Uterus (tissue), 3 donors: ENCODE measurements at regions not wholly inside any gene's neighbourhood (a gene's known extent, or its start where the extent isn't known, plus 50 kb on each side); places are given as distances from the start of the nearest gene placed in this dataset.
A peak's percentile ranks its signal among the peaks of the same experiment; 100 is the strongest.

Experiments used
- DNase-seq, 2 donors: peaks; one replicate each; pipeline ENCODE4 v3.0.0-alpha.2; 2019 to 2020
- H3K27ac ChIP-seq, 2 donors: fragments of 200-600 bp; sonication (generic); 1 replicate in 1 of 2; 2 replicates in 1 of 2; pipeline ENCODE4 v1.5.1; 2016 to 2018
- H3K27me3 ChIP-seq, 2 donors: fragments of 200-600 bp; sonication (generic); one replicate each; pipeline ENCODE4 v1.5.1; 2018 to 2019; ENCODE audit warnings: control low read depth in 1 of 2
- H3K36me3 ChIP-seq, 2 donors: fragments of 200-600 bp; sonication (generic); one replicate each; pipeline ENCODE4 v1.5.1; 2019; ENCODE audit warnings: control low read depth in 1 of 2
- H3K4me1 ChIP-seq, 2 donors: fragments of 200-600 bp; sonication (generic); one replicate each; pipeline ENCODE4 v1.5.1; 2018 to 2019; ENCODE audit warnings: control low read depth in 1 of 2
- H3K4me3 ChIP-seq, 2 donors: fragments of 200-600 bp; sonication (generic); 1 replicate in 1 of 2; 2 replicates in 1 of 2; pipeline ENCODE4 v1.5.1; 2018 to 2019; ENCODE audit warnings: mild to moderate bottlenecking in 1 of 2
- H3K9me3 ChIP-seq, 2 donors: fragments of 200-600 bp; sonication (generic); one replicate each; pipeline ENCODE4 v1.5.1; 2019; ENCODE audit warnings: control low read depth in 1 of 2
- CTCF ChIP-seq, 4 experiments: fragments of 200-600 bp in 2 of 4; fragments of 450-650 bp in 2 of 4; sonication (generic) in 2 of 4; IDR thresholded peaks; one replicate each; pipeline ENCODE4 v1.5.1; 2016 to 2019; ENCODE audit warnings: antibody characterized with exemption in 4 of 4, mild to moderate bottlenecking in 2 of 4, moderate library complexity in 1 of 4
- POLR2A ChIP-seq, 2 donors: fragments of 450-650 bp; IDR thresholded peaks; one replicate each; pipeline ENCODE4 v1.6.1; 2016; ENCODE audit warnings: antibody characterized with exemption in 2 of 2, mild to moderate bottlenecking in 1 of 2, moderate library complexity in 1 of 2
- intact Hi-C: fragments of 100-400 bp; cut with DNase I; formaldehyde crosslinking; loops from one replicate; pipeline ENCODE4 v1.15.1; 2023; ENCODE audit warnings: low total_unique reads
- donor health status: DM: yes; HTN: yes; CAD: no.

- no peaks in the 10 kb centered on the region for H3K36me3 ChIP-seq
- intact Hi-C loops: no loop called here
- no peak for TF ChIP-seq POLR2A (IDR thresholded peaks at IDR 0.05)
- no peak for TF ChIP-seq CTCF (IDR thresholded peaks at IDR 0.05)
- H3K9me3 ChIP-seq: no peaks in the 10 kb centered on the region
- peaks cover 0 to 5% of the 10 kb centered on the region in 2 donors for H3K4me1 ChIP-seq
- H3K27me3 ChIP-seq: no peaks in the 10 kb centered on the region
- DNase-seq: no peak
- no peak overlapping the region for H3K4me3 ChIP-seq
- peak overlapping the region in 1 of 2 donors; percentile 34 for H3K27ac ChIP-seq
Observed at GRCh38 chr7:12772768-12773167, 85.3 kb downstream of the ARL4A start.

GRCh38 chr7:12777257-12777656 lies 89.8 kb downstream of the ARL4A start:
- intact Hi-C loops: no loop called here
- H3K4me1 ChIP-seq: no peaks in the 10 kb centered on the region
- no peaks in the 10 kb centered on the region for H3K9me3 ChIP-seq
- no peak overlapping the region for H3K27ac ChIP-seq
- H3K27me3 ChIP-seq: no peaks in the 10 kb centered on the region
- H3K36me3 ChIP-seq: no peaks in the 10 kb centered on the region
- DNase-seq: no peak
- no peak overlapping the region for H3K4me3 ChIP-seq
- TF ChIP-seq CTCF (IDR thresholded peaks at IDR 0.05) (no peak), POLR2A (IDR thresholded peaks at IDR 0.05) (no peak)

GRCh38 chr7:12779947-12780346 lies 92.5 kb downstream of the ARL4A start:
- Histone ChIP-seq H3K27ac (peak overlapping the region; percentile 18 to 53), H3K27me3 (no peaks in the 10 kb centered on the region), H3K4me1 (no peaks in the 10 kb centered on the region), H3K4me3 (no peak overlapping the region), H3K36me3 (no peaks in the 10 kb centered on the region), H3K9me3 (no peaks in the 10 kb centered on the region)
- TF ChIP-seq POLR2A (IDR thresholded peaks at IDR 0.05) (no peak), CTCF (IDR thresholded peaks at IDR 0.05) (no peak)
- intact Hi-C loops: no loop called here
- no peak for DNase-seq

- no peak for TF ChIP-seq POLR2A (IDR thresholded peaks at IDR 0.05)
- no peak for TF ChIP-seq CTCF (IDR thresholded peaks at IDR 0.05)
- DNase-seq: no peak
Observed at GRCh38 chr7:12783421-12784095, 96.1 kb downstream of the ARL4A start.

DNA sequence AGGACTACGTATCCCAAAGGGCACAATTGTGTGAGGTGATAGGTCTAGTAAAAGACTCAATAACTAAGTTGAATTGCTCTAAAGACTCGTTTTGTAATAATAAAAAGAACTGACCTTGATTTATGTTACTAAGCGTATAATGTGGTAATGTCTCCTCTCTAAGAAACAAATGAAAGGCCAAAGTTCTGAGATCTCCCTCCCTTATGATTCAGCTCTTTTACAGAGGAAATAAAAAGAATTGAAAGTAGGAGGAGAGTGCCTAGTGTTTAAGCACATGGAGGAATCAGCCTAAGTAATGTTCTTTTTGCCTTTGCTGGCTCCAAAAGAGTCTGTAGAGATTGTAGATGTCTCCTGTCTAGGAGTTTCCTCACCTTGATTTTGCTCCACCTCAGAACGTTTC lies 98.0 kb downstream of the ARL4A start:
- intact Hi-C loops: no loop called here
- no peaks in the 10 kb centered on the region for H3K4me1 ChIP-seq
- DNase-seq: no peak
- no peak overlapping the region for H3K4me3 ChIP-seq
- H3K36me3 ChIP-seq: no peaks in the 10 kb centered on the region
- no peak for TF ChIP-seq POLR2A (IDR thresholded peaks at IDR 0.05)
- no peak for TF ChIP-seq CTCF (IDR thresholded peaks at IDR 0.05)
- no peaks in the 10 kb centered on the region for H3K27me3 ChIP-seq
- no peaks in the 10 kb centered on the region for H3K9me3 ChIP-seq
- peak overlapping the region in 1 of 2 donors; percentile 28 for H3K27ac ChIP-seq

More at GRCh38 chr7:12783421-12784095, 96.1 kb downstream of the ARL4A start:
- Histone ChIP-seq H3K36me3 (no peaks in the 10 kb centered on the region), H3K4me1 (no peaks in the 10 kb centered on the region), H3K27ac (no peak overlapping the region), H3K27me3 (no peaks in the 10 kb centered on the region), H3K9me3 (no peaks in the 10 kb centered on the region), H3K4me3 (no peak overlapping the region)
- intact Hi-C loops: no loop called here
